SK-N-SH (cell line): ENCODE measurements at regions not wholly inside any gene's neighbourhood (a gene's known extent, or its start where the extent isn't known, plus 50 kb on each side); places are given as distances from the start of the nearest gene placed in this dataset.
A peak's percentile ranks its signal among the peaks of the same experiment; 100 is the strongest.

Source experiments
- CTCF ChIA-PET: fragments of 300-600, 350-600 bp; formaldehyde crosslinking; extraction: SDS; loops from one replicate; lab custom pipeline; 2021; lab: Yijun Ruan, JAX
- POLR2A ChIA-PET: fragments of 350-600 bp; sonication (Branson Sonifier 250); formaldehyde crosslinking; extraction: SDS; loops from one replicate; lab custom pipeline; 2020; ENCODE audit warnings: antibody characterized with exemption, inconsistent platforms; lab: Yijun Ruan, JAX
- DNase-seq: peaks from one replicate; pipeline ENCODE4 v3.0.0; 2012
- H2AFZ ChIP-seq: fragments of 200-600 bp; sonication (generic); 2 replicates; pipeline ENCODE4 v1.8.1; 2016; ENCODE audit warnings: antibody characterized with exemption, mild to moderate bottlenecking, low read depth
- H3F3A ChIP-seq: fragments of 200-600 bp; sonication (generic); replicated peaks from 2 replicates; pipeline ENCODE3; 2016; ENCODE audit warnings: antibody characterized with exemption, mild to moderate bottlenecking; ENCODE audit not compliant: insufficient read depth
- H3K27ac ChIP-seq, 2 experiments: fragments of 200-500 bp in 1 of 2; fragments of 200-600 bp in 1 of 2; sonication (Bioruptor generic) in 1 of 2; sonication (generic), shearing (Covaris generic) in 1 of 2; 2 replicates each; pipeline versions ENCODE4 v1.5.1 to v1.6.1; 2014 to 2016; ENCODE audit warnings: low read depth in 2 of 2, inconsistent platforms in 1 of 2, low read length in 1 of 2, mild to moderate bottlenecking in 1 of 2, mixed read lengths in 1 of 2
- H3K27me3 ChIP-seq: fragments of 200-600 bp; sonication (generic), shearing (Covaris generic); 2 replicates; pipeline ENCODE4 v1.6.1; 2016; ENCODE audit warnings: mixed run types; ENCODE audit not compliant: insufficient read depth
- H3K36me3 ChIP-seq, 2 experiments: fragments of 200-500 bp in 1 of 2; fragments of 200-600 bp in 1 of 2; sonication (Bioruptor generic) in 1 of 2; sonication (generic) in 1 of 2; replicated peaks in 1 of 2; 2 replicates each; pipeline versions ENCODE3 to v1.5.1; 2014 to 2016; ENCODE audit warnings: low read length in 1 of 2, mild to moderate bottlenecking in 1 of 2; ENCODE audit not compliant: insufficient read depth in 2 of 2, control insufficient read depth in 1 of 2
- H3K4me1 ChIP-seq, 2 experiments: fragments of 200-500 bp in 1 of 2; fragments of 200-600 bp in 1 of 2; sonication (Bioruptor generic) in 1 of 2; sonication (generic), shearing (Covaris generic) in 1 of 2; 2 replicates each; pipeline versions ENCODE4 v1.5.1 to v1.6.1; 2014 to 2016; ENCODE audit warnings: low read depth in 1 of 2, low read length in 1 of 2, mixed run types in 1 of 2; ENCODE audit not compliant: insufficient read depth in 2 of 2, control insufficient read depth in 1 of 2
- H3K4me2 ChIP-seq: fragments of 200-600 bp; sonication (generic), shearing (Covaris generic); 2 replicates; pipeline ENCODE4 v1.6.1; 2017; ENCODE audit warnings: mixed run types
- H3K4me3 ChIP-seq, 2 experiments: fragments of 200-500 bp in 1 of 2; fragments of 200-600 bp in 1 of 2; sonication (Bioruptor generic) in 1 of 2; sonication (generic), shearing (Covaris generic) in 1 of 2; 2 replicates each; pipeline versions ENCODE4 v1.5.1 to v1.8.1; 2014 to 2016; ENCODE audit warnings: low read depth in 2 of 2, inconsistent platforms in 1 of 2, low read length in 1 of 2, mild to moderate bottlenecking in 1 of 2, mixed read lengths in 1 of 2, moderate library complexity in 1 of 2
- H3K79me2 ChIP-seq: fragments of 200-600 bp; sonication (generic); 2 replicates; pipeline ENCODE4 v1.8.1; 2017; ENCODE audit warnings: mild to moderate bottlenecking; ENCODE audit not compliant: insufficient read depth
- H3K9ac ChIP-seq: fragments of 200-600 bp; sonication (generic); 2 replicates; pipeline ENCODE4 v1.6.1; 2017; ENCODE audit warnings: mixed run types
- H3K9me2 ChIP-seq: fragments of 200-600 bp; sonication (generic); 2 replicates; pipeline ENCODE4 v1.6.1; 2017; ENCODE audit warnings: mixed run types
- H3K9me3 ChIP-seq: fragments of 200-600 bp; sonication (generic); 2 replicates; pipeline ENCODE4 v1.6.1; 2017; ENCODE audit warnings: mixed run types, mild to moderate bottlenecking, moderate library complexity
- H4K20me1 ChIP-seq: fragments of 200-600 bp; sonication (generic); 2 replicates; pipeline ENCODE4 v1.6.1; 2017; ENCODE audit warnings: mild to moderate bottlenecking, mixed run types; ENCODE audit not compliant: insufficient read depth
- CTCF ChIP-seq: fragments of 200-600 bp; sonication (generic); IDR thresholded peaks from 2 replicates; pipeline ENCODE4 v1.6.1; 2017; ENCODE audit warnings: antibody characterized with exemption, mild to moderate bottlenecking, moderate library complexity
- ELF1 ChIP-seq: IDR thresholded peaks from 2 replicates; pipeline ENCODE4 v1.4.0; 2012
- EZH2phosphoT487 ChIP-seq: fragments of 200-600 bp; sonication (generic); IDR thresholded peaks from 2 replicates; pipeline ENCODE4 v1.6.1; 2017; ENCODE audit warnings: low read depth, mixed run types, mild to moderate bottlenecking, antibody characterized with exemption, moderate library complexity, borderline replicate concordance
- FOSL2 ChIP-seq: IDR thresholded peaks from 2 replicates; pipeline ENCODE4 v1.4.0; 2012; ENCODE audit warnings: low read depth, mild to moderate bottlenecking, moderate library complexity, borderline replicate concordance
- FOXJ3 ChIP-seq: sonication (generic); formaldehyde crosslinking; IDR thresholded peaks from 2 replicates; pipeline ENCODE4 v1.5.1; 2020; ENCODE audit warnings: mild to moderate bottlenecking, missing genetic modification reagents
- IRF3 ChIP-seq: fragments of 150-350 bp; IDR thresholded peaks from 2 replicates; pipeline ENCODE4 v1.6.1; 2016; ENCODE audit warnings: mild to moderate bottlenecking, low read depth, low read length
- JUND ChIP-seq: IDR thresholded peaks from 2 replicates; pipeline ENCODE4 v1.4.0; 2012
- MXI1 ChIP-seq: IDR thresholded peaks from 2 replicates; pipeline ENCODE4 v1.6.1; 2012; ENCODE audit warnings: mild to moderate bottlenecking, low read depth, low read length, improper control_type of control experiment
- NRF1 ChIP-seq: IDR thresholded peaks from 2 replicates; pipeline ENCODE4 v1.6.1; 2012; ENCODE audit warnings: low read depth, mild to moderate bottlenecking, low read length
- RAD21 ChIP-seq: IDR thresholded peaks from 2 replicates; pipeline ENCODE4 v1.6.1; 2012; ENCODE audit warnings: mild to moderate bottlenecking, low read length
- RCOR1 ChIP-seq: fragments of 150-350 bp; IDR thresholded peaks from 2 replicates; pipeline ENCODE4 v1.6.1; 2017; ENCODE audit warnings: antibody characterized with exemption, low read length
- REST ChIP-seq: IDR thresholded peaks from 2 replicates; pipeline ENCODE4 v1.6.1; 2012; ENCODE audit warnings: mild to moderate bottlenecking, low read depth, low read length, moderate library complexity
- RXRA ChIP-seq: IDR thresholded peaks from 2 replicates; pipeline ENCODE4 v1.4.0; 2012; ENCODE audit warnings: low read depth, mild to moderate bottlenecking, borderline replicate concordance
- SIN3A ChIP-seq: IDR thresholded peaks from 2 replicates; pipeline ENCODE4 v1.6.1; 2012; ENCODE audit warnings: low read depth, mild to moderate bottlenecking, low read length, moderate library complexity, borderline replicate concordance
- SMC3 ChIP-seq: IDR thresholded peaks from 2 replicates; pipeline ENCODE4 v1.6.1; 2012; ENCODE audit warnings: low read depth, low read length, improper control_type of control experiment
- TAF1 ChIP-seq: IDR thresholded peaks from 2 replicates; pipeline ENCODE4 v1.6.1; 2012; ENCODE audit warnings: low read depth, mild to moderate bottlenecking, low read length, moderate library complexity, borderline replicate concordance
- TEAD4 ChIP-seq: IDR thresholded peaks from 2 replicates; pipeline ENCODE4 v1.4.0; 2012; ENCODE audit warnings: mild to moderate bottlenecking, borderline replicate concordance; ENCODE audit not compliant: insufficient read depth
- USF1 ChIP-seq: IDR thresholded peaks from 2 replicates; pipeline ENCODE4 v1.4.0; 2012; ENCODE audit warnings: low read depth, borderline replicate concordance
- USF2 ChIP-seq: fragments of 150-350 bp; IDR thresholded peaks from 2 replicates; pipeline ENCODE4 v1.6.1; 2017; ENCODE audit warnings: antibody characterized with exemption, low read length, low read depth, borderline replicate concordance
- YY1 ChIP-seq: IDR thresholded peaks from 2 replicates; pipeline ENCODE4 v1.4.0; 2012; ENCODE audit warnings: low read depth, mild to moderate bottlenecking
- ZBTB33 ChIP-seq: IDR thresholded peaks from 2 replicates; pipeline ENCODE4 v1.4.0; 2012; ENCODE audit warnings: low read depth, borderline replicate concordance
- WGBS: methylation state at CpG from one replicate; pipeline ENCODE4 v1.1.6; 2017; ENCODE audit warnings: low lambda C conversion rate; 5-methylcytosine and 5-hydroxymethylcytosine counted together

GRCh38 chr13:40401911-40402776 is 264.3 kb downstream of the FOXO1 start:
- Histone ChIP-seq H3K27ac (peak overlapping the region; percentile 31 to 82; a peak in 3 of 4 replicates), H3K4me3 (peak overlapping the region in 1 of 2 experiments; percentile 46; a peak in 2 of 4 replicates), H3K27me3 (no peaks in the 10 kb centered on the region), H3F3A (peaks cover 30% of the 10 kb centered on the region), H3K4me2 (peak overlapping the region; percentile 69), H3K9me2 (no peaks in the 10 kb centered on the region), H4K20me1 (no peaks in the 10 kb centered on the region), H3K9ac (peak overlapping the region; percentile 29; the same call in 1 of the 2 replicates), H3K79me2 (no peaks in the 10 kb centered on the region), H3K36me3 (no peaks in the 10 kb centered on the region), H3K4me1 (peaks cover 0 to 22% of the 10 kb centered on the region in 2 experiments; a peak in 3 of 4 replicates), H3K9me3 (no peaks in the 10 kb centered on the region), H2AFZ (peak overlapping the region; percentile 64; the same call in 1 of the 2 replicates)
- DNase-seq = no peak
- 22% methylated on average over 9 of the region's 13 CpGs for WGBS
- POLR2A ChIA-PET = no interaction called here
- CTCF ChIA-PET = no interaction called here
- 0 out of 2 replicates have a peak, but pooled peaks have one; percentile 70 for TF ChIP-seq RXRA
- no peak for TF ChIP-seq TEAD4
- TF ChIP-seq SIN3A = no peak
- peak; percentile 71 for TF ChIP-seq FOSL2
- TF ChIP-seq MXI1 = no peak
- TF ChIP-seq IRF3 = no peak
- TF ChIP-seq TAF1 = no peak
- no peak for TF ChIP-seq YY1
- TF ChIP-seq EZH2phosphoT487 = no peak
- TF ChIP-seq FOXJ3 (CRISPR knock-in tag) = no peak
- TF ChIP-seq CTCF = no peak
- TF ChIP-seq USF1 = no peak
- peak; percentile 70 for TF ChIP-seq JUND
- no peak for TF ChIP-seq RCOR1
- TF ChIP-seq USF2 = no peak
- TF ChIP-seq NRF1 = no peak
- TF ChIP-seq RAD21 = no peak
- TF ChIP-seq REST = no peak
- no peak for TF ChIP-seq ZBTB33
- TF ChIP-seq ELF1 = no peak
- TF ChIP-seq SMC3 = no peak
